ENCODE measurements at regions not wholly inside any gene's neighbourhood (a gene's known extent, or its start where the extent isn't known, plus 50 kb on each side); places are given as distances from the start of the nearest gene placed in this dataset.
"Not testable (repeated sequence)": the region's sequence is repeated elsewhere in the genome, so short reads cannot be mapped to it uniquely, and the experiment has no call there.

DNA sequence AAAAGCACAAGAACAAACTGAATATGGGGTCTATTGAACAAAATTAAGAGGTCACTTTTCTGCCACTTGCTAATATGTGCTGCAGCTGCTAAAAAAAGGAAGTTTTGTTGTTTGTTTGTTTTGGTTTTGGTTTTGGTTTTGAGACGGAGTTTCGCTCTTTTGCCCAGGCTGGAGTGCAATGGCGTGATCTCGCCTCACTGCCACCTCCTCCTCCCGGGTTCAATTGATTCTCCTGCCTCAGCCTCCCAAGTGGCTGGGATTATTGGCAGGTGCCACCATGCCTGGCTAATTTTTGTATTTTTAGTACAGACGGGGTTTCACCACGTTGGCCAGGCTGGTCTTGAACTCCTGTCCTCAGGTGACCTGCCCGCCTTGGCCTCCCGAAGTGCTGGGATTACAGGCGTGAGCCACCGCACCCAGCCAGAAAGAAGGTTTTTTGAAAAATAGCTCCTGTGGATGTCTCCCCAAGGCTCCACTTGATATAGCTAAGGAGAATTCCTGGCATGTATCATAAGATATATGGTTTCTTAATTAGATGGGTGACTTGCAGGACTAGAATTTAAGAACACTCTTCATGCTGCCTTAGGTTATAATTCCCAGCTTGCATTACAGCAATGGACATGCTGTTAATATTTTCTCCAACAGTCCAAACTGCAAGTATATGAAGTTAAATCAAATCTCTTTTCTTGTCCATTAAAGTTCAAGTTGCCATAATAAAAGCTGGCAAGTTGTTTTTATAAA is 237.6 kb upstream of the AMIGO2 start:
- DNase-seq (ENCODE audit: low read depth in 4 of 4, low spot score in 3 of 4) = no peak

DNA sequence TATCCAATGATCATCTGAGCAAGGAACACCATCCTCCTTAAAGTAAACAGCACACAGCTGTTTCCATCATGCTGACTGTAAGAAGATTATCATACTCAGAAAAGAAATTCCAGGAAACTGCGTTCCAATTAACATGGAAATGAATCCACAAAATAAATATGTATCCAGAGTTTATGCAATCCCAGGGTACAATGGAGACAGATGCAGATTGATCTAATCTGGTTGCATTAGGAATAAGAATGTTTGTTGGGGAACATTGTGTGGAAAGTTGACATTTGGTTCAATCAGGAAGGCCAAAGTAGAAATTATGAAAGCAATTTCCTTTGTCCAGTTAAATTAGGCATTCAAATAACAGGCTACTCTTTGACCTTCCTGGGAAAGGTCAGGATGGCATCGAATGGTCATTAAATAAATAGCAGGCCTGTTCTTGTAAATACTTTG is 236.9 kb upstream of the AMIGO2 start:
- no peak for DNase-seq (ENCODE audit: low read depth in 4 of 4, low spot score in 3 of 4)

DNA sequence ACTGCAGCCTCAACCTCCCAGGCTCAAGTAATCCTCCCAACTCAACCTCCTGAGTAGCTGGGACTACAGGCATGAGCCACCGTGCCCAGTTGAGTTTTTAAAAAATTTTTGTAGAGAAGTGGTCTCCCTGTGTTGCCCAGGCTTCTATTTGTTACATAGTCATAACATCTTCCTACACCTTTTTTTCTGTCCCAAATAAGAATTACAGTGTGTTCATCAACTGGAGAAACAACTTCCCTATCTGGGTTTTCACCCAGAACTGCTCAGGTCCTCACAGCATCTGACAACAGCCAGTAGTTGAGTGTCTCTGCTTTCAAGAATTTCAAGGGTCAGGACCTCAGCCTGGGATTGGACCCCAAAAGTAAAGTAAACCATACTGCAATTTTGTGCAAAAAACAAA is 235.2 kb upstream of the AMIGO2 start:
- DNase-seq (ENCODE audit: low read depth in 4 of 4, low spot score in 3 of 4) = no peak

DNA sequence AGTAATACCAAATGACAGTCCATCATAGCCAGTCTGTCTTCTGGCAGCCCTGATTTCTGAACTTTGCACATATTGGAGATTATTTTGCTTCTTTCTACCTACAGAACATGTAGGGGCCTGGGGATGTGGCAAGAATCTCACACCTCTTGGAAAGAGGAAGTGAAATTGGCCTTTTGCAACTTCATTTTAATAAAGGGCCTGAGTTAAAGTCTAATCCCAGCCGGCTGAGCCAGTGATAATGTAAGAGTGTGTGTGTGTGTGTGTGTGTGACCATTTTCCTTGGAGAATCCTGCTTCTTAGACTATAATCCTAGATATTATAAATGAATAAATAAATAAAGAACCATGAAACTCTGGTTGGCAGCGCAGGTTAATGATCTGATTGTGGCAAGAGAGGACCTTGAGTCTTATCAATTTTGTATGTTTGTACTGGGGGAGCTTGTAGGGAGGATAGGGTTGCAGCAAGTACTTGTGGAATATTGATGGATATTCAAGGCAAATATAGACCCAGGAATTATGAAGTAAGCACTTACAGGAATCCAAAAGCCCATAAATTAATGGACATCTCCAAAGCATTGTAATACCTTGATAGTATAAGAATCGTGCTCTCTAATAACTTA is 233.2 kb upstream of the AMIGO2 start:
- no peak for DNase-seq (ENCODE audit: low read depth in 4 of 4, low spot score in 3 of 4)

DNA sequence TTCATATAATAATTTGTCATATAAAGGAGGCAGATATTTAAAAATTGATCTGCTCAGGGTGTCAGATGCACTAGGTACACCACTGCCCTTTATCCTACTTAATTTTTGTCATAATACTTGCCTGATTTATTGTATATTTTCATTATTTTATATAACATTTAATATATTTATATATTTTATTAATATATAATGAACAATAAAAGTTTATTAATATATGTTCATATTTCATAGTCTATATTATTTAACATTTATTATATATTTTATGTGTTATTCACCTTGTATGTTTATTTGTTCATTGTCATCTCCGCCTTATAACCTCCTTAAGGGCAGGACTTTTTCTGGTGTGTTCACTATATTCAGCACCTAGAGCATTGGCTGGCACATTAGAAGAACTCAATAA is 232.4 kb upstream of the AMIGO2 start:
- DNase-seq (ENCODE audit: low read depth in 4 of 4, low spot score in 3 of 4) = no peak

DNA sequence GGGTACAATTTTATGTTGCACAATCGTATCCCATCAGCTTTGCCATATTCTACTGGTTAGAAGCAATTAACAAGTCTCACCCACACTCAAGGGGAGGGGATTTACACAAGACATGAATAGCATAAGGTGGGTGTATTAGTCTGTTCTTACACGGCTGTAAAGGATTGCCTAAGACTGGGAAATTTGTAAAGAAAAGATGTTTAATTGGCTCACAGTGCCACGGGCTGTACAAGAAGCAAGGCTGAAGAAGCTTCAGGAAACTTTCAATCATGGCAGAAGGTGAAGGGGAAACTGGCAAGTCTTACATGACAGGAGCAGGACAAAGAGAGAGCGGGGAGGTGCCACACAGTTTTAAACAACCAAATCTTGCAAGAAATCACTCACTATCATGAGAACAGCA is 231.8 kb upstream of the AMIGO2 start:
- no peak for DNase-seq (ENCODE audit: low read depth in 4 of 4, low spot score in 3 of 4)

DNA sequence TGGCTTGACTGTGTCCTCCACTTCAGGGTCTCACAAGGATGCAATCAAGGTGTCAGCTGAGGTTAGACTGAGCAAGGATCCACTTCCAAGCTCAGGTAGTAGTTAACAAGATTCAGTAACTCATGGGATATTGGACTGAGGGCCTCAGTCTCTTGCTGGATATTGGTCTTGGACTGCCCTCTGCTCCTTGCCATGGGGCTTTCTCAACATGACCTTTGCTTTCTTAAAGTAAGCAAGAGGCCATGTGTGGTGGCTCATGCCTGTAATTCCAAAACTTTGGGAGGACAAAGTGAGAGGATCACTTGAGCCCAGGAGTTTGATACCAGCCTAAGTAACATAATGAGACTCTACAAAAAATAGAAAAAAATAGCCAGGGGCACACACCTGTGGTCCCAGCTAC is 231.3 kb upstream of the AMIGO2 start:
- DNase-seq (ENCODE audit: low read depth in 4 of 4, low spot score in 3 of 4) = no peak

DNA sequence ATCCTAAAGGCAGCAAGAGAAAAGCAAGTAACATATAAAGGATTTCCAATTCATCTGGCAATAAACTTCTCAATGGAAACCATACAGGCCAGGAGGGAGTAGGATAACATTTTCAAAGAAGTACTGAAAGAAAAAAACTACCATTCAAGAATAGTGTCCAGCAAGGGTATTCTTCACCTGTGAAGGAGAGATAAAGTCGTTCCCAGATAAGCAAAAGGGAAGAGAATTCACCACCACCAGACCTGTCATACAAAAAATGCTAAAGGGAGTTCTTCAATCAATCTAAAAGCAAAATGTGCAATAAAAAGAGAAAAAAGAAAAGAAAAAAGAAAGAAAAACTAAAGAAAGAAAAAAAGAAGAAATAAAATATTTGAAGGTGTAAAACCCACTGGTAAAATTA is 228.9 kb upstream of the AMIGO2 start:
- no peak for DNase-seq (ENCODE audit: low read depth in 4 of 4, low spot score in 3 of 4)

DNA sequence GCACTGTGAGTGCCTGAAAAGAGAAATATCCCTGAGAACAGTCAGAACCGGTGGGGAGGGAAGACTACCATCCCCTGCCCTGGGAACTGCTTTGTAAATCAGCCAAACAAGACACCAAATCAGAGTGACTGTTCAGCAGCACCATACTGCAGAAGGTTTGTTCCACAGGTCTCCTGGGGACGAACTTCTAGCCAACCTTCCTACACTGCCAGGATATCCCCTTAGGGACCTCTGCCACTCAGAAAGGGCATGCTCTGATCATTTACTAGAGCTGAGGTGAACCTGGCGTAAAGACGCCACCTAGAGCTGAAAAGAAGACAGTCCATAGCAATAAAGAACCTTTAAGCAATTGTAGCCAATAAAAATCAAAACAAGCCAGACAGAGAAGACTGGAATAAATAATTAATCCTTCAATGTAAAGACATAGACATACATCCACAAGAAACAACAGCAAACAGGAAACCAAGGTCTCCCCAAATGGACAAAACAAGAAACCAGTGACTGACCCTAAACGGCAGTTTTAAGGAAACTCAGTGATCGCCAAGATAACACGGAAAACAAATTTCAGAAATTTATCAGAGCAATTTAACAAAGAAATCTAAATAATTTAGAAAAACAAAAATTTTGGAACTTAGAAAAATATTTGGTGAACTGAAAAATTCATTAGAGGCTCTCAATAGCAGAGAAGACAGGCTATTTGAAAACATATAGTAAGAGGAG is 228.1 kb upstream of the AMIGO2 start:
- DNase-seq (ENCODE audit: low read depth in 4 of 4, low spot score in 3 of 4) = peak in 1 of 4 donors; percentile 14

DNA sequence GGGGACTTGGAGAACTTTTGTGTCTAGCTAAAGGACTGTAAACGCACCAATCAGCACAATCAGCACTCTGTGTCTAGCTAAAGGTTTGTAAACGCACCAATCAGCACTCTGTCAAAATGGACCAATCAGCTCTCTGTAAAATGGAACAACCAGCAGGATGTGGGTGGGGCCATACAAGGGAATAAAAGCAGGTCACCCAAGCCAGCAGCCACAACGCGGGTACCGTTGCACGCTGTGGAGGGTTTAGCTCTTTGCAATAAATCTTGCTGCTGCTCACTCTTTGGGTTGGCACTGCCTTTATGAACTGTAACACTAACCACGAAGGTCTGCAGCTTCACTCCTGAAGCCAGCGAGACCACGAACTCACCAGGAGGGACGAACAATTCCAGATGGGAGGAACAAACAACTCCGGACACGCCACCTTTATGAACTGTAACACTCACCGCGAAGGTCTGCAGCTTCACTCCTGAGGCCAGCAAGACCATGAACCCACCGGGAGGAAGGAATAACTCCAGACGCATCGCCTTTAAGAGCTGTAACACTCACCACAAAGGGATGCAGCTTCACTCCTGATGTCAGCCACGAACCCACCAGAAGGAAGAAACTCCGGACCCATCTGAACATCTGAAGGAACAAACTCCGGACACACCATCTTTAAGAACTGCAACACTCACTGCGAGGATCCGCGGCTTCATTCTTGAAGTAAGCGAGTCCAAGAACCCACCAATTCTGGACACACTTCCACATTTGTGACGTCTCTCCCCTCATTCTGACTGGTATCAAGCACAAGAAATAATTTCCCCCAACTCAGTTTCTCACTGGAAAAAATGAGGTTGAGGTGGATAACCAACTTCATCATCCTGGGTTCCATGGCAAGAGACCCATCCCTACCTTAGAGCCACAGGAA is 227.3 kb upstream of the AMIGO2 start:
- not testable (repeated sequence) for DNase-seq (ENCODE audit: low read depth in 4 of 4, low spot score in 3 of 4)

DNA sequence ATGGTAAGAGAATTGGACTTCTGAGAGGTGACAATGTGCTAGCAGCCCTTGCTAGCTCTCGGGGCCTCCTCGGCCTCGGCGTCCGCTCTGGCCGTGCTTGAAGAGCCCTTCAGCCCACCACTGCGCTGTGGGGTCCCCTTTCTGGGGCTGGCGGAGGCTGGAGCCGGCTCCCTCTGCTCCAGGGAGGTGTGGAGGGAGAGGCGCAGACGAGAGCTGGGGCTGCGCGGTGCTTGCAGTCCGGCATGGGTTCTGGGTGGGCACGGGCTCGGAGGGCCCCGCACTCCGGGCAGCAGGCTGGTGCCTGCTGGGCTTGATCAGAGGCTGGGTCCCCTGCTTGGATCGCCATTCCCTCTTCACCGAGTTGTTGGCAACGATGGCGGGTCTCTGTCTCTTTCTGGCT is 226.4 kb upstream of the AMIGO2 start:
- DNase-seq (ENCODE audit: low read depth in 4 of 4, low spot score in 3 of 4) = no peak

DNA sequence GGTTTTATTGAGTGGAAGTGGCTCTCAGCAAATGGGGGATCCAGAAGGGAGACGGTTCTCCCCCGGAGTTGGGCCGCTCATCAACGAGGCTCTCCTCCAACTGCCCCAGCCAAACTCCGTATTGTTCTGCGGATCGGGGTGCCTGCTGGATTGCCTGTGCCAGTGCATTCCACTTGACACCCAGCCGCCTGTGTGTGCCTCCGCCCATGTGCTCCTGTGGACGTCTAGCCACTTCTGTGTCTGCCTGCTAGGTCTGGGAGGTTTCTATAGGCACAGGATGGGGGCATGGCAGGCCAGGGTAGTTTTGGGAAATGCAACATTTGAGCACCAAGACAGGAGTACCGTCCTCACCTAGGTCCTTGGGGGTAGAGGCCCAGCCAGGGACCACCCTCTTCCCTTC is 225.7 kb upstream of the AMIGO2 start:
- DNase-seq (ENCODE audit: low read depth in 4 of 4, low spot score in 3 of 4) = no peak

DNA sequence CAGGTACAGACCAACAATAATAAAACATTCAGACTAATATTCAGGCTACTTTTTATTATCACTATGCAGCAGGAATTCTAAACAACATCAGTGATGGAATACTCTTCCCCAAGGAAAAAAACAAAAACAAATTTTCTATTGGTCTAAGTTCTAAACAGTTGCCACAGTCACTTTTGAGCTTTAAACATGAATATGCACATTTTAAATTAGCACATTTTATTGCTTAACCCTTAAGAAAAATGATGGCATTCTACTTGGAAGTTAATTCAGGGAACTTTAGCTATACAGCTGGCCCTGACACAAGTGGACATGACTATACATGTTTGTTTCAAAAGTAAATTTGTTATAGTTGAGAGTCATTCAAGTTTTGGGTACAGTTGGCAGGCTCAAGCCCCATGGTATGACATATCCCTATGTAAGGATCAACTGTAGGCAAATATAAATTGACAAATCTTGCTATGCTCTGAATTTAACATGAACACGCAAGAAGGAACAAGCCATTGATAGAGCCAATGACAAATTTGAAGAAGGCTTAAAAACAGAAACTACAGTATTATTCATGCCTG is 224.3 kb upstream of the AMIGO2 start:
- DNase-seq (ENCODE audit: low read depth in 4 of 4, low spot score in 3 of 4) = no peak

DNA sequence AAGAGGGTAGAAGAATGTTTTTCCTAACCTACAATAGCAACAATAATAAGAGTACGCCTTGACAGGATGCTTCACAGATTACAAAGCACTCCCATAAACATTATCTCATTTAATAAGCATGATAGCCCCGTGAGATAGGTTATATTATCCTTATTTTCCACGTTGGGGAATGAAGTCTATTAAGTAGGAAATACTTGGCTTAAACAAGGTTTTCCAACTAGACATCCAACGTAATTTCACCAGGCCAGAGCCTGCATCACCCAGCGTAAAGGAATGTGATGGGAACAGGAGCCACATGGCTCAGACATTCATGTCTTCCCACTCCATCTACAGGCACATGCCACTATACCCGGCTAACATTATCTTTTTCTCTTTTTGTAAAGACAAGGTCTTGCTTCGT is 223.4 kb upstream of the AMIGO2 start:
- DNase-seq (ENCODE audit: low read depth in 4 of 4, low spot score in 3 of 4) = no peak

DNA sequence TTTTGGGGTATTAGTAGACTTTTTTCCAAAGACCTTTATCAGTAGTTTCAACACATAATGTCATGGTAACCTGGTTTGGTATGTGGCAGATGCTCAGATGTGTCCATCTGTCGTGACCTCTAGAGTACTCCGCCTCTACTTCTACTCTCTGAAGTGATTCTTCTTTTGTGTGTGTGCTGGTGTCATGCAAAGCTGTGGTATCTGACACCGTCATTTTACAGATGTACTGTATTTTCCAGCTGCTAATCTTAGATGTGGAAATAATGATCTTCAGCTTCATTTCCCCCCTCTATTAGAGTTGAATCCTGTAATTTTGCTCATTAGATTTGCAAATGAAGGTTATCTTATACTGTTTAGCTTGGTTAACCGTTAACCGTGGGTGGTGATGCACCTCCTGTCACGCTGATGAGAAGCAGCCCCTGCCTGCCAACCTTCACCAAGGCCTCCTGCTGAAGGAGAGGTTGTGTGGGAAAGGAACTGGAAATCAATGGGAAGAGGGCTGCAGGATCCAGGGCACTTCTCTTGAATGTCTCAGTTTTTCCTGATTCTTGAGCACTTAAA is 222.4 kb upstream of the AMIGO2 start:
- DNase-seq (ENCODE audit: low read depth in 4 of 4, low spot score in 3 of 4) = no peak

DNA sequence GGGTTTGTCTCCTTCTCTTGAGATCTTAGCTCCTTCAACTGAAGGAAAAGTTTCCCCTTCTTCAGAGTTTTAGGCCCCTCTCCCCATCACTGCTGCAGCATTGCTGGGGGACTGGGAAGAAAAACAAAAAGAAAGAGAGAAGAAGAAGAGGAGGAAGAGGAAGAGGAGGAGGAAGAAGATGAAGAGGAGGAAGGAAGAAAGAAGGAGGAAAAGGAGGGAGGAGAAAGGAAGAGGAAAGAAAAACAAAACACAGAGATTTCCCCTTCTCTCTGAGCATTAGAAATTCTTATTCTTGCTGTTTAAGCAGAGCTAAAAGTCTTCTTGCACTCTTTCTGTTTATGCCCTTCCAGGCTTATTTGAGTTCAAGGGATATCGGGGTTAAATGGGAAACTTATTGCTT is 219.8 kb upstream of the AMIGO2 start:
- DNase-seq (ENCODE audit: low read depth in 4 of 4, low spot score in 3 of 4) = no peak

DNA sequence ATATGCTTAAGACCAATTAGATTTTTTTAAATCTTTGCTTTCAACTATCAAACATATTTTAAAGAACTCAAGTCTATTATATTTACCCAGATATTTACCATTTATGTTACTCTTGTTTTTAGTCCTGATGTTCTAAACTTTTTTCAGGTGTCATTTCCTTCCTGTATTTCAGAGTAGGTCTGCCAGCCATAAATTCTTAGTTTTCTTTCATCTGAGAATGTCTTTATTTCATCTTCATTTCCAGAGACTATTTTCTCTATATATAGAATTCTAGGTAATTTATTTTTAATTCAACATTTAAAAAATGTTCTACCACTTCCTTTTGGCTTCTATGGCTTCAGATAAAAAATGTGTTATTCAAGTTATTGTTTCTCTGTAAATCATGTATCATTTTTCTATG is 218.2 kb upstream of the AMIGO2 start:
- DNase-seq (ENCODE audit: low read depth in 4 of 4, low spot score in 3 of 4) = no peak

DNA sequence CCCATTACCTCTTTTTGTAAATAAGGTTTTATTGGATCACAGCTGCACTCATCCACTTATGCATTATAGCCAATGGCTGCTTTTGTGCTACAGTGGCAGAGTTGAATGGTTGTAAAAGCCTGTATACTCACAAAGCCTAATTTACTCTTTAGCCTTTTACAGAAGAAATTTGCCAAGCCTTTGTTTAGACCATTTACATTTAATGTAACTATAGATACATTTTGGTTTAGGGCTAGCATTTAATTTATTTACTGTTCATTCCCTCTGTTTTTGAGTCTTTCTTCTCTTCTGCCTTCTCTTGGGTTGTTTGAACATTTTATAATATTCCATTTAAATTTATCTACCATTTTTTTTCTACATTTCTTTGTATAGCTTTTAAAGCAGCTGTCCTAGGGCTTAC is 217.1 kb upstream of the AMIGO2 start:
- no peak for DNase-seq (ENCODE audit: low read depth in 4 of 4, low spot score in 3 of 4)

DNA sequence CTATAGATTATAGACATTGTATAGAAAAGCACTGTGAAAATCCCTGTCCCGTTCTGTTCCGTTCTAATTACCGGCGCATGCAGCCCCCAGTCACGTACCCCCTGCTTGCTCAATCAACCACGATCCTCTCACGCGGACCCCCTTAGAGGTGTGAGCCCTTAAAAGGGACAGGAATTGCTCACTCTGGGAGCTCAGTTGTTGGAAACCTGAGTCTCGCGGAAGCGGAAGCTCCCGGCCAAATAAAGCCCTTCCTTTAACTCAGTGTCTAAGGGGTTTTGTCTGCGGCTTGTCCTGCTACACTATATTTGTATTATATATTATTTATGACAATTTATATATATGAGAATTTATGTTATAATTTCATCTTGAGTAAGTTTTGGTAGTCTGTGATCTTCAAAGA is 213.6 kb upstream of the AMIGO2 start:
- DNase-seq (ENCODE audit: low read depth in 4 of 4, low spot score in 3 of 4) = no peak

DNA sequence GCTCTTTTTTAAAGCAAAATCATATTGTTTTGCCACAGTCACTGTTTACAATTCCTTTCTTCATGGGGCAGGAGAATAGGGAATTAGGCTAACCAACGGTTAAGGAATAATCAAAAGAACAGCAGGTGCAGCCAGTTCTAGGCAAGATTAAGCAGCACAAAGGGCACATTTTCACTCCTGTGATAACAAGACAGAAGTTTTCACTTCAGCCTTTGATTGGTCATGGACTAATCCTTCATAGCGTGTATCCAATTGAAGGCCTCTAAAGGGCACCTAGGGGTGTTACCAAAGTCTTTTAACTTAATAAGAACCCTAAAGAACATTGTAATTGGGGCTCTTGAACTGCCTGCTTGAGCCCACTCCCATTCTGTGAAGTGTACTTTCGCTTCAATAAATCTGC is 206.9 kb upstream of the AMIGO2 start:
- no peak for DNase-seq (ENCODE audit: low read depth in 4 of 4, low spot score in 3 of 4)
